ENCODE measurements at regions not wholly inside any gene's neighbourhood (a gene's known extent, or its start where the extent isn't known, plus 50 kb on each side); places are given as distances from the start of the nearest gene placed in this dataset.
A peak's percentile ranks its signal among the peaks of the same experiment; 100 is the strongest.

DNA sequence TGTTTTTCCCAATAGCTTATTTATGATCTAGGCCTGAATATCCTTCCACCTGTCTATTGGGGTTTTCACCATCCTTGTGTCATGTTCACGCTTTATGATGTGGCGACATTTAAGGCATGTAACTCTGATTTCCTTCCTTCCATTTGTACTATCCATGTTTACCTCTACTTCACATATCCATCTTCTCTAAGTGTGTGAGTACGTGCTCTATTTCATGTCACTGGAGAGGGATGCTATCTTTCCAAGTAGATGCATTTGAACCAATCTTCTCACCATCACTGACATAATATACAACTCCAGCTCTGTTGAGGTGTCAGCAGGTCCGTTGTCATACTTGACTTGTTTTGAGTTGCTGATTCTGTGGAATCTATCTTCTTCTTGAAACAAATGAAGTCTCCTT, 283.2 kb downstream of the PTBP2 start:
- Histone ChIP-seq H3K4me3 (no peak overlapping the region), H3K4me1 (ENCODE audit: low read depth) (no peaks in the 10 kb centered on the region), H3K27ac (no peak overlapping the region), H3K36me3 (no peaks in the 10 kb centered on the region), H3K27me3 (no peaks in the 10 kb centered on the region), H3K9me3 (ENCODE audit: low read depth) (no peaks in the 10 kb centered on the region)
- no peak for DNase-seq (ENCODE audit: low read depth in 1 of 2, low spot score in 1 of 2)
- TF ChIP-seq, protein P1, sequence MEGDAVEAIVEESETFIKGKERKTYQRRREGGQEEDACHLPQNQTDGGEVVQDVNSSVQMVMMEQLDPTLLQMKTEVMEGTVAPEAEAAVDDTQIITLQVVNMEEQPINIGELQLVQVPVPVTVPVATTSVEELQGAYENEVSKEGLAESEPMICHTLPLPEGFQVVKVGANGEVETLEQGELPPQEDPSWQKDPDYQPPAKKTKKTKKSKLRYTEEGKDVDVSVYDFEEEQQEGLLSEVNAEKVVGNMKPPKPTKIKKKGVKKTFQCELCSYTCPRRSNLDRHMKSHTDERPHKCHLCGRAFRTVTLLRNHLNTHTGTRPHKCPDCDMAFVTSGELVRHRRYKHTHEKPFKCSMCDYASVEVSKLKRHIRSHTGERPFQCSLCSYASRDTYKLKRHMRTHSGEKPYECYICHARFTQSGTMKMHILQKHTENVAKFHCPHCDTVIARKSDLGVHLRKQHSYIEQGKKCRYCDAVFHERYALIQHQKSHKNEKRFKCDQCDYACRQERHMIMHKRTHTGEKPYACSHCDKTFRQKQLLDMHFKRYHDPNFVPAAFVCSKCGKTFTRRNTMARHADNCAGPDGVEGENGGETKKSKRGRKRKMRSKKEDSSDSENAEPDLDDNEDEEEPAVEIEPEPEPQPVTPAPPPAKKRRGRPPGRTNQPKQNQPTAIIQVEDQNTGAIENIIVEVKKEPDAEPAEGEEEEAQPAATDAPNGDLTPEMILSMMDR (IDR thresholded peaks at IDR 0.05; ENCODE audit: low read depth, low read length), result no peak

DNA sequence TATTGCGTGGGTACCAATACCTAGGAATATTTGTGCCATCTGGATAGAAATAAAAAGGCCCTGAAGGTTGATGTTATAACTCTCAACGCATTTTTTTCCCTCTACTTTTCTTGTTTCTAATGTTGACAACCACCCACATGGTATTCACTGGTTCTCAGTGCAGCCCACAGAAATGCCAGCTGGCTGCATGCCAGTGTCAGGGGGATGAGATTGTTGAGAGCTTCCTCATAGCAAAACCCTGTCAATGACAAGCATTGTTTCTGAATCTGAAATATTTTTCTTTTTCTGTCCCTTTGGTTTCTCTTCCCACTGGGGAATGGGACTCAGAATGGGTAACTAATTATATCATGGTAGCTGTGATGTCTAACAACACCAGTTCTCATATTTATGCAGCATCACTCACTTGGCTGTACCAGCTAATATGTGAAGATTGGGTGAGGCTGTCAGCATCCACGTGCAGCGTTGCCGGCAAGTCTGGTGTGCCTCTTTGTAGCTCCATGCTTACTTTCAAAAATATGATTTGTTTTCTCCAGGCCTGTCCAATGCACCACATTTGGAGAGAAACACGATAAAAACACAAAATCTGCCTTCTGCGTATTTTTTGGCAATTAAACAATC, 284.6 kb downstream of the PTBP2 start:
- Histone ChIP-seq H3K4me3 (no peak overlapping the region), H3K9me3 (ENCODE audit: low read depth) (no peaks in the 10 kb centered on the region), H3K27ac (no peak overlapping the region), H3K27me3 (no peaks in the 10 kb centered on the region), H3K36me3 (no peaks in the 10 kb centered on the region), H3K4me1 (ENCODE audit: low read depth) (no peaks in the 10 kb centered on the region)
- DNase-seq (ENCODE audit: low read depth in 1 of 2, low spot score in 1 of 2), result peak in 1 of 2 donors; percentile 87
- TF ChIP-seq, protein P1 (IDR thresholded peaks at IDR 0.05; ENCODE audit: low read depth, low read length), result no peak

GRCh38 chr1:97007840-97008604, 286.4 kb downstream of the PTBP2 start:
- Histone ChIP-seq H3K27me3 (no peaks in the 10 kb centered on the region), H3K36me3 (no peaks in the 10 kb centered on the region), H3K9me3 (ENCODE audit: low read depth) (no peaks in the 10 kb centered on the region), H3K27ac (no peak overlapping the region), H3K4me3 (no peak overlapping the region), H3K4me1 (ENCODE audit: low read depth) (no peaks in the 10 kb centered on the region)
- DNase-seq (ENCODE audit: low read depth in 1 of 2, low spot score in 1 of 2), result no peak
- TF ChIP-seq, protein P1 (IDR thresholded peaks at IDR 0.05; ENCODE audit: low read depth, low read length), result no peak

- no peak overlapping the region for H3K27ac ChIP-seq
- no peaks in the 10 kb centered on the region for H3K9me3 ChIP-seq (ENCODE audit: low read depth)
- no peak for DNase-seq (ENCODE audit: low read depth in 1 of 2, low spot score in 1 of 2)
- no peaks in the 10 kb centered on the region for H3K4me1 ChIP-seq (ENCODE audit: low read depth)
- TF ChIP-seq, protein P1 (IDR thresholded peaks at IDR 0.05; ENCODE audit: low read depth, low read length), result no peak
- H3K36me3 ChIP-seq, result no peaks in the 10 kb centered on the region
- H3K4me3 ChIP-seq, result no peak overlapping the region
- H3K27me3 ChIP-seq, result no peaks in the 10 kb centered on the region
Observed at GRCh38 chr1:97010566-97011264, 289.1 kb downstream of the PTBP2 start.

GRCh38 chr1:97013136-97013535, 291.6 kb downstream of the PTBP2 start:
- Histone ChIP-seq H3K9me3 (ENCODE audit: low read depth) (no peaks in the 10 kb centered on the region), H3K36me3 (no peaks in the 10 kb centered on the region), H3K27me3 (no peaks in the 10 kb centered on the region), H3K27ac (no peak overlapping the region), H3K4me3 (no peak overlapping the region), H3K4me1 (ENCODE audit: low read depth) (no peaks in the 10 kb centered on the region)
- DNase-seq (ENCODE audit: low read depth in 1 of 2, low spot score in 1 of 2), result no peak
- TF ChIP-seq, protein P1 (IDR thresholded peaks at IDR 0.05; ENCODE audit: low read depth, low read length), result no peak
